Esophagus muscularis mucosa (tissue), 4 donors: ENCODE measurements at regions not wholly inside any gene's neighbourhood (a gene's known extent, or its start where the extent isn't known, plus 50 kb on each side); places are given as distances from the start of the nearest gene placed in this dataset.

Experiments
- DNase-seq: peaks from one replicate; pipeline ENCODE4 v3.0.0-alpha.2; 2017; ENCODE audit errors: extremely low spot score
- H3K27ac ChIP-seq, 4 donors: fragments of 200-600 bp; sonication (generic); replicated peaks in 1 of 4; 1 replicate in 3 of 4; 2 replicates in 1 of 4; pipeline ENCODE4 v1.5.1; 2016 to 2019; ENCODE audit warnings: mild to moderate bottlenecking in 1 of 4
- H3K27me3 ChIP-seq, 4 donors: fragments of 200-600 bp; sonication (generic); one replicate each; pipeline versions ENCODE4 v1.5.1 to v1.6.0; 2016 to 2019
- H3K36me3 ChIP-seq, 4 donors: fragments of 200-600 bp; sonication (generic); one replicate each; pipeline ENCODE4 v1.5.1; 2016 to 2019
- H3K4me1 ChIP-seq, 4 donors: fragments of 200-600 bp; sonication (generic); one replicate each; pipeline ENCODE4 v1.5.1; 2016 to 2019
- H3K4me3 ChIP-seq, 4 donors: fragments of 200-600 bp; sonication (generic); 1 replicate in 2 of 4; 2 replicates in 2 of 4; pipeline ENCODE4 v1.5.1; 2016 to 2019; ENCODE audit warnings: mild to moderate bottlenecking in 4 of 4, moderate library complexity in 1 of 4
- H3K9me3 ChIP-seq, 4 donors: fragments of 200-600 bp; sonication (generic); 1 replicate in 3 of 4; 2 replicates in 1 of 4; pipeline ENCODE4 v1.5.1; 2016 to 2019
- EP300 ChIP-seq: sonication (generic); formaldehyde crosslinking; IDR thresholded peaks from one replicate; pipeline ENCODE4 v1.6.1; 2017; ENCODE audit warnings: antibody characterized with exemption
- POLR2A ChIP-seq: fragments of 450-650 bp; IDR thresholded peaks from one replicate; pipeline ENCODE4 v1.6.1; 2017; ENCODE audit warnings: antibody characterized with exemption, moderate library complexity, mild to moderate bottlenecking, low read depth
- POLR2AphosphoS5 ChIP-seq, 2 donors: sonication (generic); formaldehyde crosslinking; IDR thresholded peaks; one replicate each; pipeline ENCODE4 v1.6.1; 2017; ENCODE audit warnings: antibody characterized with exemption in 2 of 2
- WGBS: methylation state at CpG from one replicate; pipeline ENCODE4 v1.1.5; 2018; 5-methylcytosine and 5-hydroxymethylcytosine counted together
- intact Hi-C: fragments of 100-400 bp; cut with DNase I; formaldehyde crosslinking; loops from one replicate; pipeline ENCODE4 v1.15.1; 2023
- TF ChIP-seq, protein P1 (sequence below), 3 experiments: fragments of 200-600 bp in 2 of 3; fragments of 450-650 bp in 1 of 3; sonication (generic) in 2 of 3; IDR thresholded peaks; one replicate each; pipeline ENCODE4 v1.5.1; 2017 to 2019; ENCODE audit warnings: antibody characterized with exemption in 3 of 3, mild to moderate bottlenecking in 2 of 3, moderate library complexity in 1 of 3

DNA sequence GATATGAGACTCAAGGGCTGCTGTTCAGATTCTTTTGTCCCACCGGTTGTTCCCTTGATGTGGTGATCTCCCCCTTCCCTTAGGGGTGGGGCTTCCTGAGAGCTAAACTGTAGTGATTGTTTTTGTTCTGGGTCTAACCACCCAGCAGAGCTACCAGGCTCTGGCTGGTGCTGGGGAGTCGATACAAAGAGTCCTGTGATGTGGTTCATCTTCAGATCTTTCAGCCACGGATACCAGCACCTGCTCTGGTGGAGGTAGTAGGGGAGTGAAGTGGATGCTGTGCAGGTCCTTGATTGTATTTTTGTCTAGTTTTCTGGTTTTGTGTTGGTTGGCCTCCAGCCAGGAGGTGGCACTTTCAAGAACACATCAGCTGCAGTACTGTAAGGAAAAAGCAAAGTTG is 801.6 kb downstream of the EPHA7 start:
- Histone ChIP-seq H3K4me1 (no peaks in the 10 kb centered on the region), H3K27me3 (no peaks in the 10 kb centered on the region), H3K9me3 (peaks cover 0 to 6% (median 3%) of the 10 kb centered on the region in 4 donors), H3K36me3 (no peaks in the 10 kb centered on the region), H3K27ac (no peak overlapping the region), H3K4me3 (no peak overlapping the region)
- intact Hi-C loops: no loop called here
- no peak for TF ChIP-seq EP300
- no peak for TF ChIP-seq POLR2A
- TF ChIP-seq POLR2AphosphoS5 (IDR thresholded peaks at IDR 0.05): no peak
- TF ChIP-seq, protein P1, sequence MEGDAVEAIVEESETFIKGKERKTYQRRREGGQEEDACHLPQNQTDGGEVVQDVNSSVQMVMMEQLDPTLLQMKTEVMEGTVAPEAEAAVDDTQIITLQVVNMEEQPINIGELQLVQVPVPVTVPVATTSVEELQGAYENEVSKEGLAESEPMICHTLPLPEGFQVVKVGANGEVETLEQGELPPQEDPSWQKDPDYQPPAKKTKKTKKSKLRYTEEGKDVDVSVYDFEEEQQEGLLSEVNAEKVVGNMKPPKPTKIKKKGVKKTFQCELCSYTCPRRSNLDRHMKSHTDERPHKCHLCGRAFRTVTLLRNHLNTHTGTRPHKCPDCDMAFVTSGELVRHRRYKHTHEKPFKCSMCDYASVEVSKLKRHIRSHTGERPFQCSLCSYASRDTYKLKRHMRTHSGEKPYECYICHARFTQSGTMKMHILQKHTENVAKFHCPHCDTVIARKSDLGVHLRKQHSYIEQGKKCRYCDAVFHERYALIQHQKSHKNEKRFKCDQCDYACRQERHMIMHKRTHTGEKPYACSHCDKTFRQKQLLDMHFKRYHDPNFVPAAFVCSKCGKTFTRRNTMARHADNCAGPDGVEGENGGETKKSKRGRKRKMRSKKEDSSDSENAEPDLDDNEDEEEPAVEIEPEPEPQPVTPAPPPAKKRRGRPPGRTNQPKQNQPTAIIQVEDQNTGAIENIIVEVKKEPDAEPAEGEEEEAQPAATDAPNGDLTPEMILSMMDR (IDR thresholded peaks at IDR 0.05): no peak
- no peak for DNase-seq
- 97% methylated on average over 3 of the region's 3 CpGs for WGBS

- TF ChIP-seq POLR2AphosphoS5 (IDR thresholded peaks at IDR 0.05) (no peak), EP300 (no peak), POLR2A (no peak)
- TF ChIP-seq, protein P1 (IDR thresholded peaks at IDR 0.05): no peak
- no peak for DNase-seq
Observed at GRCh38 chr6:92608751-92609150, 810.6 kb downstream of the EPHA7 start.

GRCh38 chr6:92593201-92593600 is 826.2 kb downstream of the EPHA7 start:
- H3K27me3 ChIP-seq: no peaks in the 10 kb centered on the region
- H3K4me1 ChIP-seq: peaks cover 0 to 13% (median 0%) of the 10 kb centered on the region in 4 donors
- TF ChIP-seq POLR2AphosphoS5 (IDR thresholded peaks at IDR 0.05) (no peak), EP300 (no peak), POLR2A (no peak)
- TF ChIP-seq, protein P1 (IDR thresholded peaks at IDR 0.05): no peak
- no peaks in the 10 kb centered on the region for H3K36me3 ChIP-seq
- H3K9me3 ChIP-seq: no peaks in the 10 kb centered on the region
- intact Hi-C loops: no loop called here
- DNase-seq: no peak
- 88% methylated on average over 2 of the region's 2 CpGs for WGBS
- H3K27ac ChIP-seq: no peak overlapping the region
- no peak overlapping the region for H3K4me3 ChIP-seq

More at GRCh38 chr6:92608751-92609150, 810.6 kb downstream of the EPHA7 start:
- 65% methylated on average over 5 of the region's 5 CpGs for WGBS
- H3K4me3 ChIP-seq: no peak overlapping the region
- no peaks in the 10 kb centered on the region for H3K27me3 ChIP-seq
- no peaks in the 10 kb centered on the region for H3K36me3 ChIP-seq
- no peak overlapping the region for H3K27ac ChIP-seq
- no peaks in the 10 kb centered on the region for H3K4me1 ChIP-seq
- H3K9me3 ChIP-seq: peaks cover 0 to 17% (median 4%) of the 10 kb centered on the region in 4 donors
- intact Hi-C loops: no loop called here

GRCh38 chr6:92589996-92590395 is 829.4 kb downstream of the EPHA7 start:
- H3K27ac ChIP-seq: peak overlapping the region in 2 of 4 donors; percentile 15 to 56
- no peaks in the 10 kb centered on the region for H3K27me3 ChIP-seq
- H3K36me3 ChIP-seq: no peaks in the 10 kb centered on the region
- peaks cover 0 to 30% (median 9%) of the 10 kb centered on the region in 4 donors for H3K4me1 ChIP-seq
- no peak overlapping the region for H3K4me3 ChIP-seq
- WGBS: 30% methylated on average over 1 of the region's 1 CpG
- TF ChIP-seq POLR2A (no peak), EP300 (peak; percentile 38), POLR2AphosphoS5 (IDR thresholded peaks at IDR 0.05) (peak in 1 of 2 donors; percentile 43)
- H3K9me3 ChIP-seq: no peaks in the 10 kb centered on the region
- DNase-seq: no peak
- intact Hi-C loops: no loop called here

- H3K4me3 ChIP-seq: peak overlapping the region in 1 of 4 donors; percentile 5
- 36% methylated on average over 3 of the region's 3 CpGs for whole genome bisulfite sequencing
- no peaks in the 10 kb centered on the region for H3K36me3 ChIP-seq
- TF ChIP-seq POLR2A (no peak), EP300 (no peak), POLR2AphosphoS5 (IDR thresholded peaks at IDR 0.05) (no peak)
- TF ChIP-seq, protein P1 (IDR thresholded peaks at IDR 0.05): no peak
- no peaks in the 10 kb centered on the region for H3K9me3 ChIP-seq
- intact Hi-C loops: no loop called here
- no peaks in the 10 kb centered on the region for H3K27me3 ChIP-seq
- no peak for DNase-seq
- H3K4me1 ChIP-seq: peaks cover 0 to 30% (median 9%) of the 10 kb centered on the region in 4 donors
- peak overlapping the region in 1 of 4 donors; percentile 56 for H3K27ac ChIP-seq
Observed at GRCh38 chr6:92588148-92588547, 831.2 kb downstream of the EPHA7 start.
